Activated CD8-positive, alpha-beta memory T cell treated with anti-CD3 and anti-CD28 coated beads, Interleukin-2, amount 50 U/mL, for 24 hours (primary cell): ENCODE measurements at regions not wholly inside any gene's neighbourhood (a gene's known extent, or its start where the extent isn't known, plus 50 kb on each side); places are given as distances from the start of the nearest gene placed in this dataset.
"Not testable (repeated sequence)": the region's sequence is repeated elsewhere in the genome, so short reads cannot be mapped to it uniquely, and the experiment has no call there.

Experiments
- DNase-seq: peaks from one replicate; pipeline ENCODE4 v3.0.0-alpha.2; 2020; ENCODE audit errors: extremely low read depth

- DNase-seq: no peak
These were observed 59.0 kb upstream of the HABP2 start for GRCh38 chr10:113493882-113494301.

- DNase-seq: no peak
These were observed 58.1 kb upstream of the HABP2 start for GRCh38 chr10:113494761-113495160.

GRCh38 chr10:113495553-113495952 is 57.3 kb upstream of the HABP2 start:
- no peak for DNase-seq

GRCh38 chr10:113496111-113497109 is 56.4 kb upstream of the HABP2 start:
- no peak for DNase-seq

- DNase-seq: no peak
These were observed 55.7 kb upstream of the HABP2 start for GRCh38 chr10:113497198-113497597.

GRCh38 chr10:113498997-113499396 is 53.9 kb upstream of the HABP2 start:
- DNase-seq: no peak

GRCh38 chr10:113499806-113500205 is 53.0 kb upstream of the HABP2 start:
- DNase-seq: no peak

GRCh38 chr10:113501031-113501430 is 51.8 kb upstream of the HABP2 start:
- not testable (repeated sequence) for DNase-seq
